ENCODE measurements at regions not wholly inside any gene's neighbourhood (a gene's known extent, or its start where the extent isn't known, plus 50 kb on each side); places are given as distances from the start of the nearest gene placed in this dataset.

DNA sequence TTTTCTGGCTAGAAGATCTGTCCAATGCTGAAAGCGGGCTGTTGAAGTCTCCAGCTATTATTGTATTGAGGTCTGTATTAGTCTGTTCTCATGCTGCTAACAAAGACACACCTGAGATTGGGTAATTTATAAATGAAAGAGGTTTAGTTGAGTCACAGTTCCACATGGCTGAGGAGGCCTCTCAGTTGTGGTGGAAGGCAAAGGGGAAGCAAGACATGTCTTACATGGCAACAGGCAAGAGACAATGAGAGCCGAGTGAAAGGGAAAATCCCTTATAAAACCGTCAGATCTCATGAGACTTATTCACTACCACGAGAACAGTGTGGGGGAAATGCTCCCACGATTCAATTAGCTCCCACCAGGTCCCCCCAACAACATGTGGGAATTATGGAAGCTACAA lies 980.4 kb downstream of the SLITRK5 start:
- Histone ChIP-seq H3K27ac (no peak overlapping the region), H3K36me3 (no peaks in the 10 kb centered on the region), H3K4me1 (ENCODE audit: control insufficient read depth in 1 of 2, low read depth in 2 of 2) (peaks cover 0 to 18% of the 10 kb centered on the region in 2 donors), H3K9me3 (no peaks in the 10 kb centered on the region), H3K4me3 (no peak overlapping the region), H3K27me3 (replicated peaks; ENCODE audit: insufficient read depth) (no peaks in the 10 kb centered on the region)
- ATAC-seq (ENCODE audit: insufficient number of reproducible peaks, low FRiP score, low read depth) (no peak), DNase-seq (ENCODE audit: low spot score) (no peak)
- TF ChIP-seq, protein P1, sequence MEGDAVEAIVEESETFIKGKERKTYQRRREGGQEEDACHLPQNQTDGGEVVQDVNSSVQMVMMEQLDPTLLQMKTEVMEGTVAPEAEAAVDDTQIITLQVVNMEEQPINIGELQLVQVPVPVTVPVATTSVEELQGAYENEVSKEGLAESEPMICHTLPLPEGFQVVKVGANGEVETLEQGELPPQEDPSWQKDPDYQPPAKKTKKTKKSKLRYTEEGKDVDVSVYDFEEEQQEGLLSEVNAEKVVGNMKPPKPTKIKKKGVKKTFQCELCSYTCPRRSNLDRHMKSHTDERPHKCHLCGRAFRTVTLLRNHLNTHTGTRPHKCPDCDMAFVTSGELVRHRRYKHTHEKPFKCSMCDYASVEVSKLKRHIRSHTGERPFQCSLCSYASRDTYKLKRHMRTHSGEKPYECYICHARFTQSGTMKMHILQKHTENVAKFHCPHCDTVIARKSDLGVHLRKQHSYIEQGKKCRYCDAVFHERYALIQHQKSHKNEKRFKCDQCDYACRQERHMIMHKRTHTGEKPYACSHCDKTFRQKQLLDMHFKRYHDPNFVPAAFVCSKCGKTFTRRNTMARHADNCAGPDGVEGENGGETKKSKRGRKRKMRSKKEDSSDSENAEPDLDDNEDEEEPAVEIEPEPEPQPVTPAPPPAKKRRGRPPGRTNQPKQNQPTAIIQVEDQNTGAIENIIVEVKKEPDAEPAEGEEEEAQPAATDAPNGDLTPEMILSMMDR (IDR thresholded peaks at IDR 0.05) = no peak

DNA sequence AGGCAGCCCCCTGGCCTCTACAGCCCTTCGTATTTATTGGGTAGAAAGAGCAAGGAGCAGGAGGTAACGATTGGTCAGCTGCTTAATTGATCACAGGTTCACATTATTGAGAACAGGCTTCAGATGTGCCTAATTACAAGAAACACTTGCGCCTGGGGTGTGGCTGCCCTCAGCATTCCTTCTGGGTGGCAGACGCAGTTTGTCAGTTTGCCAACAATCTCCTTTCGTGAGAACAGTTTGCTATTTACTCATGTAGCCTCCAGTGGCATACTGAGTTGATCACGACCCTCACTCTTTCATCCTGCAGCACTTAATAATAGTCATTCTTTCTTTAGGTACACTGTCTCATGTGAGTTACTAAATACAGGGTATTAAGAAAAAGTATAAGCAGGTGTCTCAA lies 985.6 kb downstream of the SLITRK5 start:
- Histone ChIP-seq H3K27me3 (replicated peaks; ENCODE audit: insufficient read depth) (no peaks in the 10 kb centered on the region), H3K4me1 (ENCODE audit: control insufficient read depth in 1 of 2, low read depth in 2 of 2) (no peaks in the 10 kb centered on the region), H3K9me3 (no peaks in the 10 kb centered on the region), H3K36me3 (no peaks in the 10 kb centered on the region), H3K27ac (no peak overlapping the region), H3K4me3 (no peak overlapping the region)
- TF ChIP-seq, protein P1 (IDR thresholded peaks at IDR 0.05) = no peak
- DNase-seq (ENCODE audit: low spot score) = no peak
- no peak for ATAC-seq (ENCODE audit: insufficient number of reproducible peaks, low FRiP score, low read depth)

DNA sequence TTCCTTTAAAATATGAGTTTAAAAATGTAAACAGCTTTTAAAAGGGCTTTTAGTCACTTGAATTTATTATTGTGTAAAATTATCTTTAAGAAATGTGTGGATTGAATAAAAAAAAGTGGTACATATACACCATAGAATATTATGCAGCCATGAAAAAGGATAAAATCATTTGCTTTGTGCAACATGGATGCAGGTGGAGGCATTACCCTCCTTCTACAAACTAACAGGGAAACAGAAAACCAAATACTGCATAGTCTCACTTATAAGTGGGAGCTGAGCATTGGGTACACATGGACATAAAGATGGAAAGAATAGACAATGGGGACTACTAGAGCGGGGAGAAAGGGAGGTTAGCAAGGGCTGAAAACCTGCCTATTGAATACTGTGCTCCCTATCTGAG lies 999.3 kb downstream of the SLITRK5 start:
- Histone ChIP-seq H3K27me3 (replicated peaks; ENCODE audit: insufficient read depth) (no peaks in the 10 kb centered on the region), H3K27ac (no peak overlapping the region), H3K4me3 (no peak overlapping the region), H3K9me3 (no peaks in the 10 kb centered on the region), H3K36me3 (no peaks in the 10 kb centered on the region), H3K4me1 (ENCODE audit: control insufficient read depth in 1 of 2, low read depth in 2 of 2) (no peaks in the 10 kb centered on the region)
- ATAC-seq (ENCODE audit: insufficient number of reproducible peaks, low FRiP score, low read depth) (no peak), DNase-seq (ENCODE audit: low spot score) (no peak)
- TF ChIP-seq, protein P1 (IDR thresholded peaks at IDR 0.05) = no peak

DNA sequence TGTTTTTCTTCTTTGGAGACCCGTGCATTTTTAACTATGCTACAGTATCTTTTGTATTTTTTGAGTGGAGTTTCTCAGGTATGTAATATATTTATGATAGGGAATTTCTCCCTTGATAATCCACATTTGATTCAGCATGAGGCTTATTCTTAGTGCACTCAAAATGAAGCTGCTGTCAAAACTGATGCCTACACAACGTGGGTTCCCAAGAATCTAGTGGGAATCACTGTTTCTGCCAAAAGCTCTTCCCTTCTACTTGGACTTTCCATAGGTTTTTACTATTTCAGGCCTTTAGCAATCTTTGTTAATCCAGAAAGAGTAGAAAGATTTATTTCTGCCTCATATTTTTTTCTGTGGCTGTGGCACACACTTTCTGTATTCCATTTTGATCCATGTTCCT lies 1003.7 kb downstream of the SLITRK5 start:
- ATAC-seq (ENCODE audit: insufficient number of reproducible peaks, low FRiP score, low read depth) (no peak), DNase-seq (ENCODE audit: low spot score) (no peak)
- no peak overlapping the region for H3K27ac ChIP-seq
- H3K27me3 ChIP-seq (replicated peaks; ENCODE audit: insufficient read depth) = no peaks in the 10 kb centered on the region
- H3K4me1 ChIP-seq (ENCODE audit: control insufficient read depth in 1 of 2, low read depth in 2 of 2) = no peaks in the 10 kb centered on the region
- TF ChIP-seq, protein P1 (IDR thresholded peaks at IDR 0.05) = no peak
- H3K4me3 ChIP-seq = no peak overlapping the region
- H3K36me3 ChIP-seq = no peaks in the 10 kb centered on the region
- no peaks in the 10 kb centered on the region for H3K9me3 ChIP-seq

DNA sequence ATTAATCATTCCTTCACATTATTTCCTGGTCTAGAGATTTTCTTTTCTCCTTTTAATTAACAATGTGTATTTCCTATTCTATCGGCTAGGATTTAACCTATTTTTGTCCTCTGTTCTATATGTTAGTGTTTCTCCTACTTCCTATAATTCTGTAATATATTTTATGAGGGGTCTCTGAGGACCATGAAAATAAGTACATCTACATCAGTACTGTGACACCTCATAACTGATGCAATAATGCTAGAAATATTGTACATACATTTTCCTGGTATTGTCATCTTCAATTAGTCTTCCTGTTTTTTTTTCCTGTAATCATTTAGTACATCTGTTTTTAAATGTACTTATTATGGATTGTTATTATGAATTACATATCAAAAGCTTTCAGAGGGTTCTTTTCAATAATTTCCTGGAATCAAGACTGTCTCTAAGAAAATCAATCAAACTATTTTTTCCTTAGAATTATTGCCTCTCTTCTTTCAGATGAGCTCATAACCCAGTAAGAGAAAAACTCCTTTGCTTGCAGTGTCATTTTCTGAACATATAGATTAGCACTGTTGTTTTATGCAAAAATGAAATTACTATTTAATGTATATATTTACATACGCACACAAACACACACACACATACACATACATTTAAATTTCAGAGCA lies 1004.3 kb downstream of the SLITRK5 start:
- no peak for DNase-seq (ENCODE audit: low spot score)

More for the DNA sequence above, 1004.3 kb downstream of the SLITRK5 start:
- Histone ChIP-seq H3K4me3 (no peak overlapping the region), H3K27me3 (replicated peaks; ENCODE audit: insufficient read depth) (no peaks in the 10 kb centered on the region), H3K9me3 (no peaks in the 10 kb centered on the region), H3K27ac (no peak overlapping the region), H3K4me1 (ENCODE audit: control insufficient read depth in 1 of 2, low read depth in 2 of 2) (no peaks in the 10 kb centered on the region), H3K36me3 (no peaks in the 10 kb centered on the region)
- no peak for ATAC-seq (ENCODE audit: insufficient number of reproducible peaks, low FRiP score, low read depth)
- TF ChIP-seq, protein P1 (IDR thresholded peaks at IDR 0.05) = no peak

Measured in thoracic aorta (tissue), 2 donors.